ENCODE measurements at regions not wholly inside any gene's neighbourhood (a gene's known extent, or its start where the extent isn't known, plus 50 kb on each side); places are given as distances from the start of the nearest gene placed in this dataset.

- Histone ChIP-seq H3K4me1 (no peaks in the 10 kb centered on the region), H3K9me3 (no peaks in the 10 kb centered on the region), H3K27me3 (no peaks in the 10 kb centered on the region), H3K36me3 (no peaks in the 10 kb centered on the region), H3K27ac (no peak overlapping the region), H3K4me3 (no peak overlapping the region)
- no peak for TF ChIP-seq POLR2A (IDR thresholded peaks at IDR 0.05)
- no peak for TF ChIP-seq CTCF (IDR thresholded peaks at IDR 0.05)
- no peak for DNase-seq
- intact Hi-C loops (cut with DNase I): no loop called here
These were observed 579.4 kb upstream of the FAM98A start for GRCh38 chr2:34178482-34178881.

- intact Hi-C loops (cut with DNase I): no loop called here
- Histone ChIP-seq H3K4me3 (no peak overlapping the region), H3K4me1 (no peaks in the 10 kb centered on the region), H3K36me3 (no peaks in the 10 kb centered on the region), H3K27ac (no peak overlapping the region), H3K9me3 (no peaks in the 10 kb centered on the region), H3K27me3 (no peaks in the 10 kb centered on the region)
- TF ChIP-seq POLR2A (IDR thresholded peaks at IDR 0.05) (no peak), CTCF (IDR thresholded peaks at IDR 0.05) (no peak)
- no peak for DNase-seq
These were observed 577.6 kb upstream of the FAM98A start for GRCh38 chr2:34176693-34177092.

GRCh38 chr2:34174506-34174905, 575.4 kb upstream of the FAM98A start:
- H3K4me3 ChIP-seq: no peak overlapping the region
- no peaks in the 10 kb centered on the region for H3K4me1 ChIP-seq
- H3K27ac ChIP-seq: no peak overlapping the region
- intact Hi-C loops (cut with DNase I): no loop called here
- H3K27me3 ChIP-seq: no peaks in the 10 kb centered on the region
- no peaks in the 10 kb centered on the region for H3K9me3 ChIP-seq
- TF ChIP-seq CTCF (IDR thresholded peaks at IDR 0.05) (no peak), POLR2A (IDR thresholded peaks at IDR 0.05) (no peak)
- 50 to 56% methylated on average over 2 of the region's 2 CpGs for WGBS, 2 donors
- H3K36me3 ChIP-seq: no peaks in the 10 kb centered on the region
- DNase-seq: no peak

GRCh38 chr2:34162231-34162630, 563.1 kb upstream of the FAM98A start:
- no peak for DNase-seq
- WGBS, 2 donors: 84 to 95% methylated on average over 3 to 4 of the region's 4 CpGs
- Histone ChIP-seq H3K36me3 (no peaks in the 10 kb centered on the region), H3K4me1 (no peaks in the 10 kb centered on the region), H3K9me3 (no peaks in the 10 kb centered on the region), H3K27me3 (no peaks in the 10 kb centered on the region), H3K4me3 (no peak overlapping the region), H3K27ac (no peak overlapping the region)
- intact Hi-C loops (cut with DNase I): no loop called here
- no peak for TF ChIP-seq CTCF (IDR thresholded peaks at IDR 0.05)
- TF ChIP-seq POLR2A (IDR thresholded peaks at IDR 0.05): no peak

GRCh38 chr2:34161549-34161948, 562.5 kb upstream of the FAM98A start:
- no peak overlapping the region for H3K4me3 ChIP-seq

More at GRCh38 chr2:34161549-34161948, 562.5 kb upstream of the FAM98A start:
- Histone ChIP-seq H3K27me3 (no peaks in the 10 kb centered on the region), H3K27ac (no peak overlapping the region), H3K9me3 (no peaks in the 10 kb centered on the region), H3K36me3 (no peaks in the 10 kb centered on the region), H3K4me1 (no peaks in the 10 kb centered on the region)
- no peak for DNase-seq
- intact Hi-C loops (cut with DNase I): no loop called here
- no peak for TF ChIP-seq POLR2A (IDR thresholded peaks at IDR 0.05)
- no peak for TF ChIP-seq CTCF (IDR thresholded peaks at IDR 0.05)
- 69 to 73% methylated on average over 3 of the region's 3 CpGs for WGBS, 2 donors
